ENCODE measurements at regions not wholly inside any gene's neighbourhood (a gene's known extent, or its start where the extent isn't known, plus 50 kb on each side); places are given as distances from the start of the nearest gene placed in this dataset.

GRCh38 chr19:31173991-31174390 is 175.2 kb downstream of the TSHZ3 start:
- H3K27me3 ChIP-seq: peaks cover 7% of the 10 kb centered on the region
- H3K27ac ChIP-seq: no peak overlapping the region
- no peaks in the 10 kb centered on the region for H3K4me1 ChIP-seq (ENCODE audit: low read depth)
- no peaks in the 10 kb centered on the region for H3K36me3 ChIP-seq
- H3K4me3 ChIP-seq: no peak overlapping the region
- TF ChIP-seq CTCF (IDR thresholded peaks at IDR 0.05; ENCODE audit: low read depth, low read length): no peak
- DNase-seq (ENCODE audit: low read depth in 1 of 2, low spot score in 1 of 2): no peak
- H3K9me3 ChIP-seq (ENCODE audit: low read depth): no peaks in the 10 kb centered on the region

DNA sequence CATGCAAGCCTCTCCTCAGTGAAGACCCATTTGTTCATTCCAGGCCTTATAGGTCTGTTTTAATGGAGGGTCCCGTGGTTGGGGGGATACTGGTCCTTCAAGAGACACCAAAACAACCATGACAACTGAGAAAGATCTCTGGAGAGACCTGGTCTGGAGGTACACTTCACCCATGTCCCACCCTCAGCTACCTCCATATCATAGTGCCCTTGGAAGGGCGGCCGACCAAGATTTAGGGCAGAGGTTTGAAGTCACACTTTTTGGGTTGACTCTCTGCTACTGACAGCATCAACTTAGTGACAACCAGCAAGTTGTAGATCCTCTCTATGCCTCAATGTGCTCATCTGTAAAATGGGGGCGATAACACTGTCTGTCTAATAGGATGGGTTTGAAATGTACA is 177.3 kb downstream of the TSHZ3 start:
- no peaks in the 10 kb centered on the region for H3K4me1 ChIP-seq (ENCODE audit: low read depth)
- H3K4me3 ChIP-seq: no peak overlapping the region
- no peaks in the 10 kb centered on the region for H3K36me3 ChIP-seq
- TF ChIP-seq CTCF (IDR thresholded peaks at IDR 0.05; ENCODE audit: low read depth, low read length): no peak
- H3K9me3 ChIP-seq (ENCODE audit: low read depth): no peaks in the 10 kb centered on the region
- H3K27me3 ChIP-seq: peaks cover 15% of the 10 kb centered on the region
- DNase-seq (ENCODE audit: low read depth in 1 of 2, low spot score in 1 of 2): no peak
- H3K27ac ChIP-seq: no peak overlapping the region

DNA sequence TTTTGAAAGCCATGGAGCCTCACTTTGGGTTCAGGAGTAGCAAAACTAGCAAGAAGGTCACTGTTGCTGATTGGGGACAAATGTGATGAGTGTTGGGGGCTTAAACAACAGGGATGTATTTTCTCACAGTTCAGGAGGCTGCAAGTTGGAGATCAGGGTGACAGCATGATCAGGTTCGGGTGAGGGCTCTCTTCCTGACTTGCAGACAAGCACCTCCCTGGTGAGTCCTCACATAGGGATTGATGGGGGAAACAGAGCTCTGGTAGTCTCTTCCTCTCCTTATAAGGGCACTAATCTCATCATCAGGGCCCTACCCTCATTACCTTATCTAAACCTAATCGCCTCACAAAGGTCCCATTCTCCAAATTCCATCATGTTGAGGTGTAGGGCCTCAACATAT is 179.2 kb downstream of the TSHZ3 start:
- no peak overlapping the region for H3K4me3 ChIP-seq
- peaks cover 13% of the 10 kb centered on the region for H3K4me1 ChIP-seq (ENCODE audit: low read depth)
- no peaks in the 10 kb centered on the region for H3K36me3 ChIP-seq
- DNase-seq (ENCODE audit: low read depth in 1 of 2, low spot score in 1 of 2): no peak
- H3K27ac ChIP-seq: no peak overlapping the region
- H3K9me3 ChIP-seq (ENCODE audit: low read depth): no peaks in the 10 kb centered on the region
- peaks cover 15% of the 10 kb centered on the region for H3K27me3 ChIP-seq
- no peak for TF ChIP-seq CTCF (IDR thresholded peaks at IDR 0.05; ENCODE audit: low read depth, low read length)

DNA sequence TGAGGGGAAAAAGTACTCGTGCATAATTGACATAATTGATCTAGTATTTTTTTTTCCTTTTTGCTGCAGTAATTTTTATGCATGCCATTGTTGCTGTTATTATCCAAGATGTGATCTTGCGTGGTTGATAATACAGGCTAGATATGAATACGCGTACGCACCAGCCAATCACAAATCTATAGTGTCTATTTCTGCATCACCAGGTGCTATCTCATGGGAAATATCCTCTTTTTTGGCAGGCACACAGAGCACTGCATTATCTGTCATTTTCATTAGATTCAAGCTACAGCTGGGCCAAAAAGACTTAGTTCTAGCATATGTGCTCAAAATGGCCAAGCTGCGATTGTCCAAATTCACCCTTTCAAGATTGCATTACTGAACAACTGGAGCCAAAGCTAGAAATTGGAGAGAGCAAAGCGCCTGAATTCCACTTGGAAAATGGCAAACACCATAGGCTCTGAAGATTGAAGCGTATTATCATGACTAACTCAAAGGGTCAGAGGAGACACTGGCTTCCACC is 181.1 kb downstream of the TSHZ3 start:
- peaks cover 14% of the 10 kb centered on the region for H3K4me1 ChIP-seq (ENCODE audit: low read depth)
- no peak overlapping the region for H3K27ac ChIP-seq
- DNase-seq (ENCODE audit: low read depth in 1 of 2, low spot score in 1 of 2): no peak
- H3K36me3 ChIP-seq: no peaks in the 10 kb centered on the region
- no peak for TF ChIP-seq CTCF (IDR thresholded peaks at IDR 0.05; ENCODE audit: low read depth, low read length)
- no peak overlapping the region for H3K4me3 ChIP-seq
- no peaks in the 10 kb centered on the region for H3K9me3 ChIP-seq (ENCODE audit: low read depth)
- peaks cover 15% of the 10 kb centered on the region for H3K27me3 ChIP-seq

DNA sequence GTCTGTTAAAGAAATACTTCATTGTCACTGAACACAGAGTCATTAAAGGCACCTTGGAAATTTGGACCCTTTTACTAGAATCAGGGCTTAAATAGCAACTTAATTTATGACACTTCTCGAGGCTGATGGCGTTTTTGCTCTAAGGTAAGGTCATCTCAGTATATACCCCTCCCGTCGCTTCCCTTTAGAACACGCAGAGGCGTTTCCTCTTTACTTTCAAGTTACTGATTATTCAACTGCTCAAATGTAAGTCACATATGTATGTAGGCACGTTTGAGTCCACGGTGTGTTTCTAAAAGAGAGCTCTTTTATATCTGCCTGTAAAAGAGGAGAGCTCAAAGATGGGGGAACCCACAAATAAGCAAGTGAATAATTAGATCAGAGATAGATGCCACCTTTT is 181.5 kb downstream of the TSHZ3 start:
- TF ChIP-seq CTCF (IDR thresholded peaks at IDR 0.05; ENCODE audit: low read depth, low read length): no peak
- H3K36me3 ChIP-seq: no peaks in the 10 kb centered on the region
- no peak for DNase-seq (ENCODE audit: low read depth in 1 of 2, low spot score in 1 of 2)
- no peak overlapping the region for H3K27ac ChIP-seq
- no peak overlapping the region for H3K4me3 ChIP-seq
- peaks cover 14% of the 10 kb centered on the region for H3K4me1 ChIP-seq (ENCODE audit: low read depth)
- peaks cover 15% of the 10 kb centered on the region for H3K27me3 ChIP-seq
- H3K9me3 ChIP-seq (ENCODE audit: low read depth): no peaks in the 10 kb centered on the region

DNA sequence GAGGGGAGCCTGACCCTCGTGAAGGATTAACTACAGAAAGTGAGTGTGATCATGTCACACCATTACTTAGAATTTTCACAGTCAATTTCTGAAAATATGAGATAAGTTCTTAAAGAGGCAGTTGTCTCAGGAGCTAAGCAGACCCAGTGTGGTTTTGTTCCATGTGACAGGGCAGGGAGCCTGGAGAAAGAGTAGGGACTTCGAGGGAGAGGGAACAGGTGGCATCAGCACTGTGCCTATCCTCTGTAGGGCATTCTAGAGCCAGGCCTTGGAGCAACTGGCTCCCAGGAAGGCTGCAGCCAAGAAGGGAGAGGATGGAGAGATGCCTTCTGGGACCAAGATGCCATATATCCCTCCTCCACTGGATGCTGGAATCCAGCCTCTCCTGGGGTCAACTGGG is 183.0 kb downstream of the TSHZ3 start:
- no peaks in the 10 kb centered on the region for H3K36me3 ChIP-seq
- H3K9me3 ChIP-seq (ENCODE audit: low read depth): no peaks in the 10 kb centered on the region
- peaks cover 14% of the 10 kb centered on the region for H3K4me1 ChIP-seq (ENCODE audit: low read depth)
- no peak overlapping the region for H3K27ac ChIP-seq
- peaks cover 15% of the 10 kb centered on the region for H3K27me3 ChIP-seq
- no peak for TF ChIP-seq CTCF (IDR thresholded peaks at IDR 0.05; ENCODE audit: low read depth, low read length)
- no peak overlapping the region for H3K4me3 ChIP-seq
- DNase-seq (ENCODE audit: low read depth in 1 of 2, low spot score in 1 of 2): no peak
